NCI-H2171 (cell line): ENCODE measurements at regions not wholly inside any gene's neighbourhood (a gene's known extent, or its start where the extent isn't known, plus 50 kb on each side); places are given as distances from the start of the nearest gene placed in this dataset.
"Not testable (repeated sequence)": the region's sequence is repeated elsewhere in the genome, so short reads cannot be mapped to it uniquely, and the experiment has no call there.

ENCODE experiments used
- DNase-seq: peaks from one replicate; lab custom pipeline; 2025; lab: John Stamatoyannopoulos, UW

- no peak for DNase-seq
Observed at GRCh38 chr12:127463237-127463636, 803.7 kb upstream of the TMEM132C start.

GRCh38 chr12:127469331-127469730 is 797.6 kb upstream of the TMEM132C start:
- DNase-seq: no peak

- DNase-seq: no peak
Observed at GRCh38 chr12:127473766-127474165, 793.2 kb upstream of the TMEM132C start.

GRCh38 chr12:127479256-127479655 is 787.7 kb upstream of the TMEM132C start:
- DNase-seq: no peak

GRCh38 chr12:127480775-127481314 is 786.1 kb upstream of the TMEM132C start:
- DNase-seq: no peak

- DNase-seq: no peak
Observed at GRCh38 chr12:127482950-127483349, 784.0 kb upstream of the TMEM132C start.

- DNase-seq: no peak
Observed at GRCh38 chr12:127485528-127485927, 781.4 kb upstream of the TMEM132C start.

GRCh38 chr12:127487031-127487430 is 779.9 kb upstream of the TMEM132C start:
- DNase-seq: no peak

GRCh38 chr12:127489061-127489460 is 777.9 kb upstream of the TMEM132C start:
- DNase-seq: no peak

GRCh38 chr12:127494961-127495915 is 771.7 kb upstream of the TMEM132C start:
- no peak for DNase-seq

GRCh38 chr12:127496255-127496654 is 770.7 kb upstream of the TMEM132C start:
- no peak for DNase-seq

GRCh38 chr12:127500512-127501035 is 766.4 kb upstream of the TMEM132C start:
- no peak for DNase-seq

GRCh38 chr12:127501916-127502315 is 765.1 kb upstream of the TMEM132C start:
- DNase-seq: no peak

GRCh38 chr12:127503246-127503645 is 763.7 kb upstream of the TMEM132C start:
- no peak for DNase-seq

- not testable (repeated sequence) for DNase-seq
Observed at GRCh38 chr12:127503996-127504395, 763.0 kb upstream of the TMEM132C start.

- no peak for DNase-seq
Observed at GRCh38 chr12:127504874-127505273, 762.1 kb upstream of the TMEM132C start.

- DNase-seq: no peak
Observed at GRCh38 chr12:127507341-127507740, 759.6 kb upstream of the TMEM132C start.

GRCh38 chr12:127509066-127509778 is 757.7 kb upstream of the TMEM132C start:
- DNase-seq: no peak

GRCh38 chr12:127515941-127516340 is 751.0 kb upstream of the TMEM132C start:
- no peak for DNase-seq

- DNase-seq: no peak
Observed at GRCh38 chr12:127516467-127516866, 750.5 kb upstream of the TMEM132C start.

GRCh38 chr12:127519779-127520178 is 747.2 kb upstream of the TMEM132C start:
- DNase-seq: no peak

- DNase-seq: no peak
Observed at GRCh38 chr12:127526925-127527324, 740.0 kb upstream of the TMEM132C start.

- no peak for DNase-seq
Observed at GRCh38 chr12:127528551-127528950, 738.4 kb upstream of the TMEM132C start.
